LNCaP clone FGC (cell line): ENCODE measurements at regions not wholly inside any gene's neighbourhood (a gene's known extent, or its start where the extent isn't known, plus 50 kb on each side); places are given as distances from the start of the nearest gene placed in this dataset.
A peak's percentile ranks its signal among the peaks of the same experiment; 100 is the strongest.
"Not testable (repeated sequence)": the region's sequence is repeated elsewhere in the genome, so short reads cannot be mapped to it uniquely, and the experiment has no call there.

ENCODE experiments used
- DNase-seq: peaks from one replicate; pipeline ENCODE4 v3.0.0-alpha.2; 2011; ENCODE audit warnings: low read depth
- H3K4me3 ChIP-seq: 2 replicates; pipeline ENCODE4 v1.5.1; 2011; ENCODE audit warnings: mild to moderate bottlenecking, low read depth, low read length, control low read depth
- CTCF ChIP-seq: IDR thresholded peaks from 2 replicates; pipeline ENCODE4 v1.5.1; 2012; ENCODE audit warnings: mild to moderate bottlenecking; ENCODE audit not compliant: control insufficient read depth, insufficient read depth; ENCODE audit errors: extremely low read depth

- H3K4me3 ChIP-seq = no peak overlapping the region
- no peak for TF ChIP-seq CTCF
- DNase-seq = no peak
Observed at GRCh38 chr16:8083560-8083959, 506.8 kb downstream of the TMEM114 start.

- no peak overlapping the region for H3K4me3 ChIP-seq
- TF ChIP-seq CTCF = no peak
- DNase-seq = no peak
Observed at GRCh38 chr16:8080817-8081216, 509.5 kb downstream of the TMEM114 start.

GRCh38 chr16:8075271-8075670 is 515.0 kb downstream of the TMEM114 start:
- no peak for TF ChIP-seq CTCF
- no peak for DNase-seq
- H3K4me3 ChIP-seq = no peak overlapping the region

GRCh38 chr16:8070506-8070905 is 519.8 kb downstream of the TMEM114 start:
- no peak for DNase-seq
- TF ChIP-seq CTCF = no peak
- H3K4me3 ChIP-seq = no peak overlapping the region

- H3K4me3 ChIP-seq, DNase-seq: not testable (repeated sequence)
Observed at GRCh38 chr16:8068225-8068624, 522.1 kb downstream of the TMEM114 start.

- no peak for DNase-seq
- H3K4me3 ChIP-seq = no peak overlapping the region
- TF ChIP-seq CTCF = no peak
Observed at GRCh38 chr16:8063159-8063558, 527.2 kb downstream of the TMEM114 start.

GRCh38 chr16:8062677-8063076 is 527.6 kb downstream of the TMEM114 start:
- DNase-seq = no peak
- H3K4me3 ChIP-seq = no peak overlapping the region
- TF ChIP-seq CTCF = no peak

GRCh38 chr16:8055761-8056160 is 534.5 kb downstream of the TMEM114 start:
- no peak for TF ChIP-seq CTCF
- peak; percentile 58 for DNase-seq
- no peak overlapping the region for H3K4me3 ChIP-seq
